ENCODE measurements at regions not wholly inside any gene's neighbourhood (a gene's known extent, or its start where the extent isn't known, plus 50 kb on each side); places are given as distances from the start of the nearest gene placed in this dataset.

- H2AFZ ChIP-seq (ENCODE audit: low read length): no peak overlapping the region
- no peak overlapping the region for H3K4me2 ChIP-seq (ENCODE audit: low read depth, low read length)
- DNase-seq: no peak
- H3K4me1 ChIP-seq (ENCODE audit: low read length): no peaks in the 10 kb centered on the region
- no peaks in the 10 kb centered on the region for H3K36me3 ChIP-seq (replicated peaks; ENCODE audit: insufficient read depth, low read length)
- no peaks in the 10 kb centered on the region for H3F3A ChIP-seq (ENCODE audit: insufficient read depth, low read length)
- no peak overlapping the region for H3K4me3 ChIP-seq (ENCODE audit: low read length)
- H3K27me3 ChIP-seq (replicated peaks; ENCODE audit: insufficient read depth, low read length): no peaks in the 10 kb centered on the region
- H3K27ac ChIP-seq (ENCODE audit: low read length): no peak overlapping the region
- no peak for TF ChIP-seq EZH2phosphoT487 (IDR thresholded peaks at IDR 0.05; ENCODE audit: low read length)
- no peaks in the 10 kb centered on the region for H3K9me3 ChIP-seq (replicated peaks; ENCODE audit: insufficient read depth, low read length)
- no peaks in the 10 kb centered on the region for H3K79me2 ChIP-seq (ENCODE audit: low read length)
- H3K9ac ChIP-seq (ENCODE audit: low read length): no peak overlapping the region
- no peaks in the 10 kb centered on the region for H4K20me1 ChIP-seq (ENCODE audit: insufficient read depth, low read length)
- no peaks in the 10 kb centered on the region for H3K9me2 ChIP-seq (replicated peaks; ENCODE audit: insufficient read depth, low read length)
Observed at GRCh38 chr4:115171220-115171619, 57.8 kb upstream of the NDST4 start.

- TF ChIP-seq EZH2phosphoT487 (IDR thresholded peaks at IDR 0.05; ENCODE audit: low read length) (no peak), EZH2 (optimal IDR thresholded peaks at IDR 0.05; ENCODE audit: low read depth, low read length) (no peak), CTCF (IDR thresholded peaks at IDR 0.05; ENCODE audit: low read length) (no peak)
Observed at GRCh38 chr4:115165503-115165902, 52.1 kb upstream of the NDST4 start.

More at GRCh38 chr4:115165503-115165902, 52.1 kb upstream of the NDST4 start:
- Histone ChIP-seq H3K79me2 (ENCODE audit: low read length) (no peaks in the 10 kb centered on the region), H3K4me1 (ENCODE audit: low read length) (no peaks in the 10 kb centered on the region), H4K20me1 (ENCODE audit: insufficient read depth, low read length) (no peaks in the 10 kb centered on the region), H3K4me2 (ENCODE audit: low read depth, low read length) (no peak overlapping the region), H3K27ac (ENCODE audit: low read length) (no peak overlapping the region), H3K9ac (ENCODE audit: low read length) (no peak overlapping the region), H3K9me2 (replicated peaks; ENCODE audit: insufficient read depth, low read length) (no peaks in the 10 kb centered on the region), H3K27me3 (replicated peaks; ENCODE audit: insufficient read depth, low read length) (no peaks in the 10 kb centered on the region), H3K4me3 (ENCODE audit: low read length) (no peak overlapping the region), H3F3A (ENCODE audit: insufficient read depth, low read length) (no peaks in the 10 kb centered on the region), H3K9me3 (replicated peaks; ENCODE audit: insufficient read depth, low read length) (no peaks in the 10 kb centered on the region), H3K36me3 (replicated peaks; ENCODE audit: insufficient read depth, low read length) (no peaks in the 10 kb centered on the region), H2AFZ (ENCODE audit: low read length) (no peak overlapping the region)
- no peak for DNase-seq

Measured in MM.1S (cell line).